ENCODE measurements at regions not wholly inside any gene's neighbourhood (a gene's known extent, or its start where the extent isn't known, plus 50 kb on each side); places are given as distances from the start of the nearest gene placed in this dataset.
A peak's percentile ranks its signal among the peaks of the same experiment; 100 is the strongest.

DNA sequence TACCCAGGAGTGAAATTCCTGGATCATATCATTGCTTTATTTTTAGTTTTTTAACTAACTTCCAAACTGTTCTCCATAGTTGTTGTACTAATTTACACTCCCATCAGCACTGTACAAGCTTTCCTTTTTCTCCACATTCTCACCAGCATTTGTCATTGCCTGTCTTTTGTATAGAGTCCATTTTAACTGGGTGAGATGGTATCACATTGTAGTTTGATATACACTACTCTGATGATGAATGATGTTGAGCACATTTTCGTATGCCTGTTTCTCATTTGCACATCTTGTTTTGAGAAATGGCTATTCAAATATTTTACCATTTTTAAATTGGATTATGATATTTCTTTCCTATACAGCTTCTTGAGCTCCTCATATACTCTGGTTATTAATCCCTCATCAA, 1586.6 kb downstream of the SI start:
- Histone ChIP-seq H3K27me3 (no peaks in the 10 kb centered on the region), H3K4me3 (ENCODE audit: low read depth, low read length) (no peak overlapping the region), H3K36me3 (no peaks in the 10 kb centered on the region), H3K9me3 (no peaks in the 10 kb centered on the region), H3K4me1 (no peaks in the 10 kb centered on the region; the same call in 1 of the 2 replicates)
- no peak for DNase-seq
- no peak for TF ChIP-seq CTCF (IDR thresholded peaks at IDR 0.05; ENCODE audit: low read depth, low read length)

- H3K4me1 ChIP-seq: no peaks in the 10 kb centered on the region
- TF ChIP-seq CTCF (IDR thresholded peaks at IDR 0.05; ENCODE audit: low read depth, low read length): peak; percentile 96
- H3K9me3 ChIP-seq: no peaks in the 10 kb centered on the region
- H3K27me3 ChIP-seq: no peaks in the 10 kb centered on the region
- H3K4me3 ChIP-seq (ENCODE audit: low read depth, low read length): no peak overlapping the region
- peak; percentile 85 for DNase-seq
- H3K36me3 ChIP-seq: no peaks in the 10 kb centered on the region
These were observed 1588.2 kb downstream of the SI start for GRCh38 chr3:163490119-163490518.

DNA sequence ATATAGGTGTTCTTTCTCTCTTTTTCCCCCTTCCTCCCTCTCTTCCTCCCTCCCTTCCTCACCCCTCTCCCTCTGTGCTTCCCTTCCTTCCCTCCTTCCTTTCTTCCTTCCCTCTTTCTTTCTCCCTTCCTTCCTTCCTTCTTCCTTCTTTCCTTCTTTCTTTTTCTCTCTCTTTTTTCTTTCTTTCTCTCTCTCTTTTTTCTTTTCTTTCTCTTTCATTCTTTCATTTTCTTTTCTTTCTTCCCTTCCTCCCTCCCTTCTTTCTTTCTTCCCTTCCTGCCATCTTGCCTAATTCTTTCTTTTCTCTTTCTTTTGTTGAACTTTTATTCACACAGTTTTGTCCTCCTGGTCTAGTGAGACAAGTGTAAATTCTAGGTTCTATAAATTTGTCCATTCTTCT, 1595.6 kb downstream of the SI start:
- no peak for TF ChIP-seq CTCF (IDR thresholded peaks at IDR 0.05; ENCODE audit: low read depth, low read length)
- Histone ChIP-seq H3K4me3 (ENCODE audit: low read depth, low read length) (no peak overlapping the region), H3K9me3 (no peaks in the 10 kb centered on the region), H3K27me3 (no peaks in the 10 kb centered on the region), H3K36me3 (no peaks in the 10 kb centered on the region), H3K4me1 (no peaks in the 10 kb centered on the region)
- no peak for DNase-seq

DNA sequence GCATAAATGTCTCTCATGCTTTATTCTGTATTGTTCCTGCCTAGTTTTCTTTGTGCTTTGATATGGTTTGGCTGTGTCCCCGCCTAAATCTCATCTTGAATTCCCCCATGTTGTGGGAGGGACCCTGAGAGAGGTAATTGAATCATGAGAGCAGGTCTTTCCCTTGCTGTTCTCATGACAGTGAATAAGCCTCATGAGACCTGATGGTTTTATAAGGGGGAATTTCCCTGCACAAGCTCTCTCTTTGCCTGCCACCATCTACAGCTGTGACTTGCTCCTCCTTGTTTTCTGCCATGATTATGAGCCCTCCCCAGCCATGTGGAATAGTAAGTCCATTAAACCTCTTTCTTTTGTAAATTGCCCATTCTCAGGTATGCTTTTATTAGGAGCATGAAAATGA, 1596.6 kb downstream of the SI start:
- Histone ChIP-seq H3K4me1 (no peaks in the 10 kb centered on the region), H3K4me3 (ENCODE audit: low read depth, low read length) (no peak overlapping the region), H3K9me3 (no peaks in the 10 kb centered on the region), H3K36me3 (no peaks in the 10 kb centered on the region), H3K27me3 (no peaks in the 10 kb centered on the region)
- DNase-seq: no peak
- no peak for TF ChIP-seq CTCF (IDR thresholded peaks at IDR 0.05; ENCODE audit: low read depth, low read length)

DNA sequence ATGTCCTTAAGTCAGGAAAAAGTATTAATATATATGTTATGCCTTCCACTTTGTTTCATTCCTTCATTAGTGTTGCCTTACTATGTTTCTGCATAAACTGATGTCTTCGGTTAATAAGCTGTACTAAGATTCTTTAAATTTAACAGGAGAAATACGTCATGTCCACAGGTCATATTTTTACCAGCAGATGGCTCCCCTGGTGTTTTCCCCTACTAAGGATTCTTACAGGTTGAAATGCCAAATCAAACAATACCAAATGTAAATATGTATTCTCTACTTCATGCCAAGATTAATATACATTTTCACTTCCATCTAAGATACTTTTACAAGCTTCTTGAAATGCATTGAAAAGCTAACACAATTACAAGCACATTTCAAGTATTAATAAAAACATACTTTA, 1602.1 kb downstream of the SI start:
- H3K4me1 ChIP-seq: no peaks in the 10 kb centered on the region
- no peak overlapping the region for H3K4me3 ChIP-seq (ENCODE audit: low read depth, low read length)
- no peak for DNase-seq
- no peaks in the 10 kb centered on the region for H3K9me3 ChIP-seq
- H3K36me3 ChIP-seq: no peaks in the 10 kb centered on the region
- TF ChIP-seq CTCF (IDR thresholded peaks at IDR 0.05; ENCODE audit: low read depth, low read length): peak; percentile 55
- no peaks in the 10 kb centered on the region for H3K27me3 ChIP-seq

DNA sequence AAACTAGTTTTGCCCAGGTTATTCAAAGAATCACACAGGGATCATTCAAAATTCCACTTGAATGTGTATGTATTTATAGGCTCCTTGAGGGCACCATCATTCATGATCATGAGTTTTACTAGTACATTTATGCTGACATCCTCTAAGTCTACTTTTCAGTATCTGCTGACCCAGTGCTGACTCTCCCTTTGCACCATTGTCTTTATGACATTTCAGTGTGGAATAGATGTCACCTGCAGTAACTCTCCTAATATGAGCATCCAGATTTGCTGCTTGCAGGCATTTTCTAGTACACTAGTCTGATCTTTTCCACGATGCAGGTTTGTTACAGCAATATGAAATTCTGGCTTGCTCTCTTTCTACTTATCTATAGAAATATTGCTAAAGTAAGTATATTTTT, 1603.5 kb downstream of the SI start:
- no peaks in the 10 kb centered on the region for H3K27me3 ChIP-seq
- no peaks in the 10 kb centered on the region; the same call in 1 of the 2 replicates for H3K9me3 ChIP-seq
- H3K4me1 ChIP-seq: no peaks in the 10 kb centered on the region
- TF ChIP-seq CTCF (IDR thresholded peaks at IDR 0.05; ENCODE audit: low read depth, low read length): no peak
- no peak for DNase-seq
- H3K4me3 ChIP-seq (ENCODE audit: low read depth, low read length): no peak overlapping the region
- H3K36me3 ChIP-seq: no peaks in the 10 kb centered on the region

Data from BE2C (cell line).